Pancreas (tissue), 10 donors: ENCODE measurements at regions not wholly inside any gene's neighbourhood (a gene's known extent, or its start where the extent isn't known, plus 50 kb on each side); places are given as distances from the start of the nearest gene placed in this dataset.
A peak's percentile ranks its signal among the peaks of the same experiment; 100 is the strongest.

Source experiments
- ATAC-seq, 4 donors: fragments of 200-7000 bp; cut with Tn5 transposase; one replicate each; pipeline versions ENCODE4 v1.8.0 to v1.9.1; 2020; ENCODE audit warnings: mild to moderate bottlenecking in 4 of 4, moderate library complexity in 4 of 4
- DNase-seq, 6 donors: peaks; one replicate each; pipeline ENCODE4 v3.0.0-alpha.2; 2020
- FAIRE-seq: peaks from 2 replicates; lab custom pipeline; 2012; peaks lifted over from hg19 to GRCh38; lab: Jason Lieb, UNC
- H3K27ac ChIP-seq, 4 donors: fragments of 200-600 bp; sonication (generic); 1 replicate in 3 of 4; 2 replicates in 1 of 4; pipeline versions ENCODE4 v1.5.0 to v1.8.0; 2020
- H3K27me3 ChIP-seq, 4 donors: fragments of 200-600 bp; one replicate each; pipeline ENCODE4 v1.8.0; 2021
- H3K36me3 ChIP-seq, 3 donors: fragments of 200-600 bp; sonication (generic) in 1 of 3; one replicate each; pipeline versions ENCODE4 v1.5.0 to v1.8.0; 2020 to 2021
- H3K4me1 ChIP-seq, 3 donors: fragments of 200-600 bp; one replicate each; pipeline ENCODE4 v1.8.0; 2021
- H3K4me3 ChIP-seq, 4 donors: fragments of 200-600 bp; sonication (generic) in 2 of 4; one replicate each; pipeline versions ENCODE4 v1.5.0 to v1.8.0; 2020 to 2021
- H3K9me3 ChIP-seq, 4 donors: fragments of 200-600 bp; one replicate each; pipeline ENCODE4 v1.8.0; 2021
- CTCF ChIP-seq, 4 donors: fragments of 200-600 bp; sonication (generic) in 3 of 4; IDR thresholded peaks; one replicate each; pipeline versions ENCODE4 v1.5.0 to v1.8.0; 2021; ENCODE audit warnings: antibody characterized with exemption in 4 of 4
- WGBS, 2 donors: extraction: QIAGEN DNeasy Blood & Tissue Kit; methylation state at CpG; one replicate each; pipeline ENCODE4 v1.1.7; 2013; 5-methylcytosine and 5-hydroxymethylcytosine counted together
- intact Hi-C, 3 donors: fragments of 100-400 bp; cut with DNase I; formaldehyde crosslinking; loops; one replicate each; pipeline versions ENCODE4 v1.11.1 to v1.14.2; 2022
- donor health status: healthy with polysubstance abuse.
- donor health status: DM: no; HTN: no; CAD: no; lungs with moderate emphysema.
- donor health status: DM: no; HTN: no; CAD: no.
- donor health status: control.
- donor health status: control.
- donor health status: Bipolar disorder and iron deficiency.
- donor health status: DM: yes; HTN: yes; CAD: no.
- donor health status: DM: no; HTN: no; CAD: no.
- donor health status: DM: no; HTN: no; CAD: no.
- donor health status: DM: yes; HTN: yes; CAD: no.

DNA sequence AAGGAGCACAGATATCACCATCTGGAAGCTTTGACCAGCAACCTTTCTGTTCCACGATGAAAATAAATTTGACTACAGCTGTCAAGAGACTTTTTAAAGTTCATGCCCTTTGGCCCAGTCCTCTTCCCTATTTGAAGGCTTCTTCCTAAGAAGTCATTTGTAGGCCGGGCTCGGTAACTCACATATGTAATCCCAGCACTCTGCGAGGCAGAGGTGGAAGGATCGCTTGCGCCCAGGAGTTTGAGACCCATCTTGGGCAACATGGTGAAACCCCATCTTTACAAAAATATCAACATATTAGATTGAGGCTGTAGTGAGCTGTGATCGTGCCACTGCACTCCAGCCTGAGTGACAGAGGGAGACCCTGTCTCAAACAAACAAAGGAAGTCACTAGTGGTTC lies 58.3 kb upstream of the IFFO2 start:
- FAIRE-seq (no peak), DNase-seq (no peak), ATAC-seq (no peak)
- intact Hi-C loops, result no loop called here
- WGBS, 2 donors, result 77 to 89% methylated on average over 7 of the region's 7 CpGs
- Histone ChIP-seq H3K27ac (no peak overlapping the region), H3K9me3 (no peaks in the 10 kb centered on the region), H3K36me3 (no peaks in the 10 kb centered on the region), H3K4me3 (no peak overlapping the region), H3K4me1 (peaks cover 31 to 39% (median 35%) of the 10 kb centered on the region in 3 donors), H3K27me3 (no peaks in the 10 kb centered on the region)
- no peak for TF ChIP-seq CTCF (IDR thresholded peaks at IDR 0.05)

DNA sequence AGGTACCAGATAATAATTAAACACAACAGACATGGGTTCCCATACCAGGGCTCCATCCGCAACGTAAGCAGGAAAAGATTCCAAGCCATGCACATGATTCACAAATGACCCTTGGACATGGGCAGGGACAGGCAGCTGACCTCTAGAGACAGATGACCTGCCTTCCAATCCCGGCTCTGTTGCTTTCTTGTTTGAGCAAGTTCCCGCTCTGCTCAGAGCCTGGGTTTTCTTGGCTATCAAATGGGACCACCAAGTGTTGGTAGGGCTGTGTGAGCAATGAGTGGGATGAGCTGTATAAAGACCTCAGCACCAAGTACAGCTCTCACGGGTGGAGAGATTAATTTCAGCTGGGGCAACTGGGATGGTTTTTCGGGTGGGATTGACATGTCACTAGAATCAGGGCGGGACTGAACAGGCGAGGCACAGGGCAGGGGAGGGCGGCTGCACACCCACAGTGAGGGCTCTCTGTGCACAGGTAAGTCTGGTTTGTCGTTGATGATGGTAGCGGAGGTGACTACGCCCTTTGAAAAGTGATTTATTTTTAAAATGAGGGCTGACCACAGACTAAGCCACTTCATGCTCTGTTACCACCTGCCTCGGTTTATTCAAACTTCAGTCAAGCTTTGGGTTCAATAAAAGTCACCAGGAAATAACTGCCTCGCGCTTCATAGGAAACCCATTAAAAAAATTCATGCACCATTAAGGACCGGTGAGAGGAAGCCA lies 57.5 kb upstream of the IFFO2 start:
- no peaks in the 10 kb centered on the region for H3K9me3 ChIP-seq
- intact Hi-C loops, result no loop called here
- ATAC-seq, result no peak
- FAIRE-seq, result no peak
- no peaks in the 10 kb centered on the region for H3K27me3 ChIP-seq
- no peak for DNase-seq
- 90 to 92% methylated on average over 16 of the region's 16 CpGs for WGBS, 2 donors
- H3K36me3 ChIP-seq, result no peaks in the 10 kb centered on the region
- H3K4me1 ChIP-seq, result peaks cover 39 to 46% (median 43%) of the 10 kb centered on the region in 3 donors
- no peak for TF ChIP-seq CTCF (IDR thresholded peaks at IDR 0.05)
- H3K27ac ChIP-seq, result peak overlapping the region in 1 of 4 donors; percentile 93
- H3K4me3 ChIP-seq, result no peak overlapping the region

- H3K27me3 ChIP-seq, result no peaks in the 10 kb centered on the region
- 45% methylated on average over 6 of the region's 6 CpGs for WGBS, 2 donors
- DNase-seq (no peak), ATAC-seq (no peak), FAIRE-seq (no peak)
- TF ChIP-seq CTCF (IDR thresholded peaks at IDR 0.05), result no peak
- H3K9me3 ChIP-seq, result no peaks in the 10 kb centered on the region
- H3K36me3 ChIP-seq, result no peaks in the 10 kb centered on the region
- H3K4me1 ChIP-seq, result peaks cover 53 to 59% (median 55%) of the 10 kb centered on the region in 3 donors
- no peak overlapping the region for H3K4me3 ChIP-seq
- peak overlapping the region; percentile 82 to 93 (median 87) for H3K27ac ChIP-seq
- intact Hi-C loops, result no loop called here
Measured at GRCh38 chr1:19011845-19012231, 55.4 kb upstream of the IFFO2 start.

DNA sequence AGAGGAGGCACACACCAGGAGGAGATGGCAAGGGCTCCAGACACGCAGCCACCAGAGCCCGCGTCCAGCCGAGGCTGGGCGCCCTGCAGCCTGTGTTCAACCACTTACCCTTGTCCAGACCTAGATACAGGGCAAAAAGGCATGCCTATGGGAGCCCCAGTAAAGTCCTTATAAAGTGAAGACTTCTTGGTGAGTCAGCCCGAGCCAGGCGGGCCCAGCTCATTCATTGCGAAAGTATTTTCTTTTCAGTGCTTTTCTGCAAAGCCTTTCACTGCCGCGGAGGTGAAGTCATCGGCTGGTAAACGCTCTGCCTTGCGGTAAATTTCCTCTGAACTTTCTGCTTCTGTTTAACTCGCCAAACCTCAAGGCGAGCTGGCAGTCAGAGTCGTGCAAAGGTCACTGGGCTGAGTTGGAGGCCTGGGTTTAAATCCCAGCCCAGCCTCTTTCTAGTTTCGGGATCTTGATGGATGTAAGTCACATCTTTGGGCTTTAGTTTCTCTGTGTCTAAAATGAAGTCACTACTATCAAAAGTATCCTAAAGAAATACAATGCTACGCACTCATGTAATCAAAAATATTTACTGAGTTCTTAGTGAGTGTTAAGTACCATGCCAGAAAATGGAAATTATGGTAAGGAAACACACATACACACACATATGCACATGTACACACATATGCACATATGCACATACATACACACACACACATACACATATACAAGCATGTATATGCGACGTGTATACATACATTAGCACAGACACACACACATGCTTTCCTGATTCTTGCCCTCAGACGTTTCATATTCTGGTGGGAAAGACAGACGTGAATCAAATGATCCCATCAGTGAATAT lies 54.7 kb upstream of the IFFO2 start:
- Histone ChIP-seq H3K27me3 (no peaks in the 10 kb centered on the region), H3K4me1 (peaks cover 55 to 63% (median 61%) of the 10 kb centered on the region in 3 donors), H3K9me3 (no peaks in the 10 kb centered on the region), H3K4me3 (peak overlapping the region in 2 of 4 donors; percentile 17), H3K27ac (peak overlapping the region; percentile 82 to 93 (median 87)), H3K36me3 (no peaks in the 10 kb centered on the region)
- no peak for TF ChIP-seq CTCF (IDR thresholded peaks at IDR 0.05)
- 13 to 18% methylated on average over 22 of the region's 22 CpGs for WGBS, 2 donors
- DNase-seq (peak; percentile 78 to 87 (median 80)), FAIRE-seq (peak; percentile 75), ATAC-seq (peak; percentile 57 to 76 (median 67))
- intact Hi-C loops, result no loop called here
